Body of pancreas (tissue), 4 donors: ENCODE measurements at regions not wholly inside any gene's neighbourhood (a gene's known extent, or its start where the extent isn't known, plus 50 kb on each side); places are given as distances from the start of the nearest gene placed in this dataset.

Experiments used
- CTCF ChIP-seq, 7 experiments: fragments of 450-650 bp in 4 of 7; fragments of 200-600 bp in 3 of 7; sonication (generic) in 3 of 7; IDR thresholded peaks; one replicate each; pipeline ENCODE4 v1.5.1; 2016 to 2019; ENCODE audit warnings: antibody characterized with exemption in 7 of 7
- POLR2A ChIP-seq, 3 donors: fragments of 450-650 bp; IDR thresholded peaks; one replicate each; pipeline ENCODE4 v1.6.1; 2016; ENCODE audit warnings: antibody characterized with exemption in 3 of 3, mild to moderate bottlenecking in 2 of 3

- TF ChIP-seq CTCF (IDR thresholded peaks at IDR 0.05) (no peak), POLR2A (IDR thresholded peaks at IDR 0.05) (no peak)
Observed at GRCh38 chr9:100641166-100641565, 63.3 kb downstream of the CAVIN4 start.
